HUES48 (cell line): ENCODE measurements at regions not wholly inside any gene's neighbourhood (a gene's known extent, or its start where the extent isn't known, plus 50 kb on each side); places are given as distances from the start of the nearest gene placed in this dataset.

Experiments
- H3K27ac ChIP-seq: one replicate; pipeline ENCODE4 v1.7.0; 2013; ENCODE audit warnings: low read depth, low read length, inconsistent platforms
- H3K27me3 ChIP-seq: 2 replicates; pipeline ENCODE4 v1.6.1; 2013; ENCODE audit warnings: mild to moderate bottlenecking, low read length; ENCODE audit not compliant: control insufficient read depth, insufficient read depth
- H3K36me3 ChIP-seq: 2 replicates; pipeline ENCODE4 v1.6.1; 2013; ENCODE audit warnings: low read length; ENCODE audit not compliant: control insufficient read depth, insufficient read depth
- H3K4me1 ChIP-seq: 2 replicates; pipeline ENCODE4 v1.6.1; 2013; ENCODE audit warnings: mild to moderate bottlenecking, low read length; ENCODE audit not compliant: control insufficient read depth, insufficient read depth
- H3K4me3 ChIP-seq: 2 replicates; pipeline ENCODE4 v1.5.1; 2013; ENCODE audit warnings: mild to moderate bottlenecking, low read depth, low read length
- H3K9ac ChIP-seq: 2 replicates; pipeline ENCODE4 v1.6.1; 2013; ENCODE audit warnings: mild to moderate bottlenecking, low read depth, low read length, moderate library complexity
- H3K9me3 ChIP-seq: 2 replicates; pipeline ENCODE4 v1.6.1; 2013; ENCODE audit warnings: low read length; ENCODE audit not compliant: control insufficient read depth, insufficient read depth

GRCh38 chr5:106966686-106967315 is 703.9 kb downstream of the EFNA5 start:
- Histone ChIP-seq H3K9me3 (no peaks in the 10 kb centered on the region), H3K9ac (no peak overlapping the region), H3K4me3 (no peak overlapping the region), H3K27me3 (no peaks in the 10 kb centered on the region), H3K4me1 (peaks cover 7% of the 10 kb centered on the region), H3K36me3 (peaks cover 5% of the 10 kb centered on the region), H3K27ac (no peak overlapping the region)

- Histone ChIP-seq H3K9ac (no peak overlapping the region), H3K36me3 (peaks cover 5% of the 10 kb centered on the region), H3K9me3 (no peaks in the 10 kb centered on the region), H3K27ac (no peak overlapping the region), H3K27me3 (no peaks in the 10 kb centered on the region), H3K4me3 (no peak overlapping the region), H3K4me1 (peaks cover 7% of the 10 kb centered on the region)
Measured at GRCh38 chr5:106964132-106964531, 706.6 kb downstream of the EFNA5 start.

DNA sequence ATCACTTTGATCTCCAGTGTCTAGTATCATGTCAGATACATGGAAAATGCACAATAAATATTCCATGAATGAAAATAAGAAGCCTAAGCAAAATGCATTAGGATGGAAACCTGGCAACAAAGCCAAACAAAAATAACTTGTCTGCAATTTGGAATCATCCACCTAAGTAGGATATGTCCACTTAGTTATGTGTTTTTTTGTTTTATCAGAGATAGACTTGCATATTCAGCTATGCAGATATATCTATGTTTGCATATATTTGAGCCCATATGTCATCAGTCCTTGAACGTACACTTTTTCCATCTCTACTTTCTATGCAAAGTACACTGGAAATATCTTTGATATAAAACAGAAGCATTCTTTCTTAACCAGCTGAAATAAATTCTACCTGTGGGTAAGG is 707.1 kb downstream of the EFNA5 start:
- Histone ChIP-seq H3K36me3 (peaks cover 5% of the 10 kb centered on the region), H3K27ac (no peak overlapping the region), H3K9me3 (no peaks in the 10 kb centered on the region), H3K27me3 (no peaks in the 10 kb centered on the region), H3K4me1 (peaks cover 7% of the 10 kb centered on the region), H3K4me3 (no peak overlapping the region), H3K9ac (no peak overlapping the region)

- Histone ChIP-seq H3K27me3 (no peaks in the 10 kb centered on the region), H3K4me3 (no peak overlapping the region), H3K4me1 (peaks cover 7% of the 10 kb centered on the region), H3K36me3 (peaks cover 5% of the 10 kb centered on the region), H3K9me3 (no peaks in the 10 kb centered on the region), H3K27ac (no peak overlapping the region), H3K9ac (no peak overlapping the region)
Measured at GRCh38 chr5:106962464-106963230, 708.1 kb downstream of the EFNA5 start.

GRCh38 chr5:106959387-106959786 is 711.4 kb downstream of the EFNA5 start:
- Histone ChIP-seq H3K4me1 (peaks cover 2% of the 10 kb centered on the region; the same call in 1 of the 2 replicates), H3K36me3 (no peaks in the 10 kb centered on the region), H3K4me3 (no peak overlapping the region), H3K9ac (no peak overlapping the region), H3K27me3 (no peaks in the 10 kb centered on the region), H3K9me3 (no peaks in the 10 kb centered on the region), H3K27ac (no peak overlapping the region)

DNA sequence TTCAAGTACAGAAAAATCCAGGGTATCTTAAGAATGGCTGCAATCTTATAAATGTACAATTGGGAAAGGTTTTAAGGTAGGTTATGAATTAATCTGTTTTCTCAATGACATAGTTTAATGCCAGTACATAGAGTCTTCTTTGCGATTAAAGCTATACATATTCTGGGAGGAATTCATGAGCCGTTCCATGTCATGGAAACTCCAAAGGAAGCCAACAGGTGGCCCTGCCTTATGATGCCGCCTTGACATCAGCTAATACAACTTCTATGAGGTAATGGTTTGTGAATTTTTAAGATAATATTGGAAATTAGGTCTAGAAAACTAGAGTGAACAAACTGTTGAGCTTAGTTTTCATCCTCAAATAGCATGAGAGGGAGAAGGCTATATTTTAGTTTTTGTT is 713.4 kb downstream of the EFNA5 start:
- H3K9ac ChIP-seq = no peak overlapping the region
- H3K9me3 ChIP-seq = no peaks in the 10 kb centered on the region
- H3K4me1 ChIP-seq = peaks cover 2% of the 10 kb centered on the region; the same call in 1 of the 2 replicates
- no peak overlapping the region for H3K27ac ChIP-seq
- no peaks in the 10 kb centered on the region for H3K36me3 ChIP-seq
- H3K4me3 ChIP-seq = no peak overlapping the region
- H3K27me3 ChIP-seq = no peaks in the 10 kb centered on the region

DNA sequence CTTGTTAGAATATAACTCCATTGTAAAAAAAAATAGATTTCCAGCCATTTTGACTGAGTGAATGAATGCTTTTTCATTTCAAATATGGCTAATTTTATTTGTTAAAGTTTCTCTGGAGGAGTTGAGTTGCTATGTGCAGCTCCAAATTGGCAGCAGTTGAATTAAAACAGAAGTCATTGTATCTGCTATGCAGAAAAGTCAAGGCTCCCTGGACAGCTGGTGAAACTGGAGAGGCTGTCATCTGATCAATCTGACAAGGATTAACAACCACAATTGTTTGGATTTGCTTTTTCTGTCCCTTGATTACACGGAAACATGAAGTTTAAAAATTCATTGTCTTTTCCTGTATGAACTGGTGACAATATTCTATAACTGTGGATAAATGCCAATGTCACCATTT is 713.9 kb downstream of the EFNA5 start:
- no peaks in the 10 kb centered on the region for H3K9me3 ChIP-seq
- no peak overlapping the region for H3K9ac ChIP-seq
- H3K4me3 ChIP-seq = no peak overlapping the region
- no peaks in the 10 kb centered on the region for H3K27me3 ChIP-seq
- H3K36me3 ChIP-seq = no peaks in the 10 kb centered on the region
- no peak overlapping the region for H3K27ac ChIP-seq
- peaks cover 2% of the 10 kb centered on the region; the same call in 1 of the 2 replicates for H3K4me1 ChIP-seq

GRCh38 chr5:106956187-106956586 is 714.5 kb downstream of the EFNA5 start:
- Histone ChIP-seq H3K9me3 (no peaks in the 10 kb centered on the region), H3K4me3 (no peak overlapping the region), H3K36me3 (no peaks in the 10 kb centered on the region), H3K27me3 (no peaks in the 10 kb centered on the region), H3K9ac (no peak overlapping the region), H3K27ac (no peak overlapping the region), H3K4me1 (peaks cover 2% of the 10 kb centered on the region; the same call in 1 of the 2 replicates)

DNA sequence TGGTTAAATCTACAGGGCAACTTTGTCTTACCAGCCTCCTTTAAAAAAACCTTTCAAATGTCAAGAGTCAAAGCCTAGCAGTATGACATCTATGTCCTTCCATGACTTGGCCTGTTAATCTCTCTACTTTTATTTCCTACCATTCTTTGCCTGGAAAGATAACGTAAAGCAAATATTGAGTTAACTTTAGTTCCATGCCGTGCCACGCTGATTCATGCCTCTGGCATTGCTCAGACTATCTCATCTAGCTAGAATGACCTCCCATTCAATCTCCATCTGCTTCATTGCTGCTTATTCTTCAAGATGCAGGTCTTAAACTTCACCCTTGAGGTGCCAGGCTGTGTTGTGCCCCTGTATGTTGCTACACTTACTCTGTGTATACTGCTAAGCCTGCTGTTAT is 729.8 kb downstream of the EFNA5 start:
- Histone ChIP-seq H3K36me3 (no peaks in the 10 kb centered on the region), H3K9me3 (no peaks in the 10 kb centered on the region), H3K9ac (no peak overlapping the region), H3K27ac (no peak overlapping the region), H3K27me3 (no peaks in the 10 kb centered on the region), H3K4me1 (no peaks in the 10 kb centered on the region), H3K4me3 (no peak overlapping the region)

DNA sequence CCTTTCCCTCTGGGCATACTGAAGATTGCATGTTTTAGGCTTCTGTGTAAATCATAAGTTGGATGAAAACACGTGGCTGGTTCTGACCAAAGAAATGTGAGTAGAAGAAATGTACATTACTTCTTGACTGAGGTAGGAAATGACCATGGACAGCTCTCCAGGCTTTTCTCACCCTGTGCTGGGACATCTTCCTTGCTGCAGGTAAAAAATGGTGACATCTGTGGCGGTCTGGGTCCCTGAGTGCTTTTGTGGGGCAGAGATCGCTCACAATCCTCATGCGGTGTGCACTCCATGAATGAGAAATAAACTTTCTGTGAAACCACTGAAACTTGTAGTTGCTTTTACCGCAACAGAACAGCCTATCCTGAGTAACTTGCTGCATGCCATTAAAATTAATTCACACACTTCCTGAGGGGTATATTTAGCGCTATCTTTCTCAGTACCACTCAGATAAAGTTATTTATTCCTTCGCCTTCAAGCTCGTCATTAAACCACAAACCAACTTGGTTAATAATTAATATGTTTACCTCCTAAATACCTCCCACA is 730.4 kb downstream of the EFNA5 start:
- Histone ChIP-seq H3K27ac (no peak overlapping the region), H3K9ac (no peak overlapping the region), H3K4me1 (no peaks in the 10 kb centered on the region), H3K4me3 (no peak overlapping the region), H3K27me3 (no peaks in the 10 kb centered on the region), H3K9me3 (no peaks in the 10 kb centered on the region), H3K36me3 (no peaks in the 10 kb centered on the region)

DNA sequence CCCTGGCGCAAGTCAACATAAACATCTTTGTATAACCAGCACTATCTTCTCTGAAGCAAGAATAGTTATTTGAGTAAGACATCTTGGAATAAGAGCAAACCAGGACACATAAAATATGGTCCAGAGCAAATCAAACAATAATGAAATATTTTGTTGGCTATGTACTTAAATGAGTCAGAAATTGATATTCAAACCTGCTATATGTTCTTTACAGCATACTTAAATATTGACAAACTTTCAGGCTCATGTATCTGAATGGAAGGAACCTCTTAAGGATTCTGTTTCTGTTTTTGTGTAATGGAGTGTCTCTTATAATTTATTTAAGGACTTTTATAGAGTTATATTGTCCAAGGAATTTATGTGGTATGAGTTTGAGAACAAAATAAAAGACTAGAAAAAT is 747.3 kb downstream of the EFNA5 start:
- Histone ChIP-seq H3K36me3 (no peaks in the 10 kb centered on the region), H3K9me3 (no peaks in the 10 kb centered on the region), H3K4me3 (no peak overlapping the region), H3K27me3 (no peaks in the 10 kb centered on the region), H3K9ac (no peak overlapping the region), H3K27ac (no peak overlapping the region), H3K4me1 (no peaks in the 10 kb centered on the region)
